ENCODE measurements at regions not wholly inside any gene's neighbourhood (a gene's known extent, or its start where the extent isn't known, plus 50 kb on each side); places are given as distances from the start of the nearest gene placed in this dataset.
"Not testable (repeated sequence)": the region's sequence is repeated elsewhere in the genome, so short reads cannot be mapped to it uniquely, and the experiment has no call there.

- no peak for DNase-seq
These were observed 1254.8 kb upstream of the CHAC2 start for GRCh38 chr2:52512760-52513159.

GRCh38 chr2:52510432-52510831 is 1257.2 kb upstream of the CHAC2 start:
- no peak for DNase-seq

- DNase-seq: no peak
These were observed 1265.1 kb upstream of the CHAC2 start for GRCh38 chr2:52502476-52502860.

- DNase-seq: no peak
These were observed 1265.7 kb upstream of the CHAC2 start for GRCh38 chr2:52501715-52502475.

GRCh38 chr2:52500561-52500960 is 1267.0 kb upstream of the CHAC2 start:
- peak; percentile 23 for DNase-seq

GRCh38 chr2:52498077-52498750 is 1269.4 kb upstream of the CHAC2 start:
- no peak for DNase-seq

- DNase-seq: no peak
These were observed 1271.8 kb upstream of the CHAC2 start for GRCh38 chr2:52495816-52496215.

GRCh38 chr2:52477166-52477565 is 1290.4 kb upstream of the CHAC2 start:
- DNase-seq: no peak

- no peak for DNase-seq
These were observed 1292.0 kb upstream of the CHAC2 start for GRCh38 chr2:52475590-52475989.

GRCh38 chr2:52474091-52474490 is 1293.5 kb upstream of the CHAC2 start:
- no peak for DNase-seq

- DNase-seq: no peak
These were observed 1294.1 kb upstream of the CHAC2 start for GRCh38 chr2:52473526-52473925.

GRCh38 chr2:52470457-52470856 is 1297.1 kb upstream of the CHAC2 start:
- DNase-seq: not testable (repeated sequence)

GRCh38 chr2:52467189-52467588 is 1300.4 kb upstream of the CHAC2 start:
- no peak for DNase-seq

- no peak for DNase-seq
These were observed 1302.3 kb upstream of the CHAC2 start for GRCh38 chr2:52465287-52465686.

- no peak for DNase-seq
These were observed 1304.1 kb upstream of the CHAC2 start for GRCh38 chr2:52463457-52463856.

GRCh38 chr2:52456561-52457377 is 1310.8 kb upstream of the CHAC2 start:
- no peak for DNase-seq

- no peak for DNase-seq
These were observed 1312.6 kb upstream of the CHAC2 start for GRCh38 chr2:52454962-52455361.

- no peak for DNase-seq
These were observed 1315.4 kb upstream of the CHAC2 start for GRCh38 chr2:52452201-52452600.

GRCh38 chr2:52445686-52446085 is 1321.9 kb upstream of the CHAC2 start:
- no peak for DNase-seq

- no peak for DNase-seq
These were observed 1336.2 kb upstream of the CHAC2 start for GRCh38 chr2:52431352-52431760.

GRCh38 chr2:52429740-52430139 is 1337.9 kb upstream of the CHAC2 start:
- no peak for DNase-seq

- DNase-seq: no peak
These were observed 1338.4 kb upstream of the CHAC2 start for GRCh38 chr2:52429171-52429570.

GRCh38 chr2:52428224-52428623 is 1339.4 kb upstream of the CHAC2 start:
- no peak for DNase-seq

GRCh38 chr2:52423655-52424054 is 1343.9 kb upstream of the CHAC2 start:
- DNase-seq: no peak
